K562 (cell line): ENCODE measurements at regions not wholly inside any gene's neighbourhood (a gene's known extent, or its start where the extent isn't known, plus 50 kb on each side); places are given as distances from the start of the nearest gene placed in this dataset.

Experiments used
- BMI1 ChIP-seq: fragments of 150-350 bp; IDR thresholded peaks from 2 replicates; pipeline ENCODE4 v1.6.1; 2014; ENCODE audit warnings: low read length
- CEBPG ChIP-seq, 3 experiments: fragments of 200-800 bp in 1 of 3; sonication (Bioruptor generic) in 1 of 3; sonication (generic) in 1 of 3; formaldehyde crosslinking in 1 of 3; IDR thresholded peaks in 2 of 3; conservative IDR thresholded peaks in 1 of 3; 2 replicates each; pipeline versions ENCODE4 v1.6.1 to v1.8.0; 2016 to 2022; ENCODE audit warnings: missing compliant biosample characterization in 2 of 3, missing genetic modification characterization in 2 of 3, mild to moderate bottlenecking in 1 of 3, missing genetic modification reagents in 1 of 3
- HLTF ChIP-seq: fragments of 450-650 bp; IDR thresholded peaks from 2 replicates; pipeline ENCODE4 v1.6.1; 2016
- KDM4B ChIP-seq, 2 experiments: fragments of 450-650 bp in 1 of 2; sonication (generic) in 1 of 2; IDR thresholded peaks; 2 replicates each; pipeline ENCODE4 v1.6.1; 2016 to 2017; ENCODE audit warnings: borderline replicate concordance in 2 of 2, antibody characterized with exemption in 1 of 2, low read depth in 1 of 2, mild to moderate bottlenecking in 1 of 2
- MAFK ChIP-seq: IDR thresholded peaks from 2 replicates; pipeline ENCODE4 v1.6.1; 2011; ENCODE audit warnings: low read length, improper control_type of control experiment
- MYBL2 ChIP-seq, 2 experiments: fragments of 450-650 bp in 1 of 2; sonication (generic) in 1 of 2; formaldehyde crosslinking in 1 of 2; IDR thresholded peaks; 2 replicates each; pipeline versions ENCODE4 v1.6.1 to v1.8.1; 2017 to 2022; ENCODE audit warnings: borderline replicate concordance in 1 of 2, inconsistent platforms in 1 of 2, low read depth in 1 of 2, mild to moderate bottlenecking in 1 of 2, missing genetic modification reagents in 1 of 2, moderate library complexity in 1 of 2
- TAF9B ChIP-seq: fragments of 450-650 bp; IDR thresholded peaks from 2 replicates; pipeline ENCODE4 v1.6.1; 2018; ENCODE audit warnings: mild to moderate bottlenecking; ENCODE audit not compliant: partially characterized antibody
- ZC3H11A ChIP-seq: IDR thresholded peaks from 2 replicates; pipeline ENCODE4 v1.6.1; 2012; ENCODE audit warnings: low read depth, low read length, improper control_type of control experiment
- ZNF24 ChIP-seq: fragments of 450-650 bp; IDR thresholded peaks from 2 replicates; pipeline ENCODE4 v1.6.1; 2016
- ZNF431 ChIP-seq: sonication (generic); formaldehyde crosslinking; IDR thresholded peaks from 2 replicates; pipeline ENCODE4 v1.8.0; 2022; ENCODE audit warnings: mild to moderate bottlenecking, missing genetic modification reagents
- TF ChIP-seq, protein P1 (sequence below): fragments of 150-350 bp; IDR thresholded peaks from 2 replicates; pipeline ENCODE4 v1.6.1; 2014; ENCODE audit warnings: low read depth, mild to moderate bottlenecking, low read length, borderline replicate concordance
- TF ChIP-seq, protein P2 (sequence below): fragments of 450-650 bp; IDR thresholded peaks from 2 replicates; pipeline ENCODE4 v1.7.1; 2018; ENCODE audit warnings: mild to moderate bottlenecking, low read depth; ENCODE audit not compliant: partially characterized antibody
- TF ChIP-seq, protein P3 (sequence below): fragments of 250-450 bp; sonication (Bioruptor Pico); IDR thresholded peaks from 2 replicates; pipeline ENCODE4 v1.8.0; 2021; ENCODE audit warnings: moderate library complexity, mild to moderate bottlenecking, inconsistent platforms

DNA sequence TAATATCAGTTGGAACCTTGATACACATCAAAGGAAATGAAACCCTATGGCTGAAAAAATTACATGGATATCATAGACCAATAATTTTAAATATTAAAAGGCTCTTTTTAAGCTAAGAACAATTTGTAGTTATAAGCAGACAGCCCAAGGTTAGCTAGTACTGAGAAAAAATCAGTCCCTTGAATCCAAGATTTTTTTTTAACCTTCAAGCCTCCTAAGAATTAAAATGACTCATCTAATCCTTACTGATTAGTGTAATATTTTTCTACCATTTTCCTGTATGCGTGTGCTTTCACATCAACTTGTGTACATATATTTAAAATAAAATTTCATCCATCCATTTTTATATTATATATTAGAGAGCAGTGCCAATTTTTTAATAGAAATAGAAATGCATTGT is 1004.9 kb upstream of the ZEB2 start (continued):
- TF ChIP-seq, protein P1, sequence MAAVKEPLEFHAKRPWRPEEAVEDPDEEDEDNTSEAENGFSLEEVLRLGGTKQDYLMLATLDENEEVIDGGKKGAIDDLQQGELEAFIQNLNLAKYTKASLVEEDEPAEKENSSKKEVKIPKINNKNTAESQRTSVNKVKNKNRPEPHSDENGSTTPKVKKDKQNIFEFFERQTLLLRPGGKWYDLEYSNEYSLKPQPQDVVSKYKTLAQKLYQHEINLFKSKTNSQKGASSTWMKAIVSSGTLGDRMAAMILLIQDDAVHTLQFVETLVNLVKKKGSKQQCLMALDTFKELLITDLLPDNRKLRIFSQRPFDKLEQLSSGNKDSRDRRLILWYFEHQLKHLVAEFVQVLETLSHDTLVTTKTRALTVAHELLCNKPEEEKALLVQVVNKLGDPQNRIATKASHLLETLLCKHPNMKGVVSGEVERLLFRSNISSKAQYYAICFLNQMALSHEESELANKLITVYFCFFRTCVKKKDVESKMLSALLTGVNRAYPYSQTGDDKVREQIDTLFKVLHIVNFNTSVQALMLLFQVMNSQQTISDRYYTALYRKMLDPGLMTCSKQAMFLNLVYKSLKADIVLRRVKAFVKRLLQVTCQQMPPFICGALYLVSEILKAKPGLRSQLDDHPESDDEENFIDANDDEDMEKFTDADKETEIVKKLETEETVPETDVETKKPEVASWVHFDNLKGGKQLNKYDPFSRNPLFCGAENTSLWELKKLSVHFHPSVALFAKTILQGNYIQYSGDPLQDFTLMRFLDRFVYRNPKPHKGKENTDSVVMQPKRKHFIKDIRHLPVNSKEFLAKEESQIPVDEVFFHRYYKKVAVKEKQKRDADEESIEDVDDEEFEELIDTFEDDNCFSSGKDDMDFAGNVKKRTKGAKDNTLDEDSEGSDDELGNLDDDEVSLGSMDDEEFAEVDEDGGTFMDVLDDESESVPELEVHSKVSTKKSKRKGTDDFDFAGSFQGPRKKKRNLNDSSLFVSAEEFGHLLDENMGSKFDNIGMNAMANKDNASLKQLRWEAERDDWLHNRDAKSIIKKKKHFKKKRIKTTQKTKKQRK, result no peak
- TF ChIP-seq KDM4B (IDR thresholded peaks at IDR 0.05; ENCODE audit: borderline replicate concordance in 2 of 2, low read depth in 1 of 2) (no peak), ZC3H11A (no peak), MYBL2 (IDR thresholded peaks at IDR 0.05; ENCODE audit: low read depth) (no peak), MYBL2 (CRISPR knock-in tag; IDR thresholded peaks at IDR 0.05; ENCODE audit: borderline replicate concordance) (no peak), ZNF24 (no peak), CEBPG (CRISPR knock-in tag; IDR thresholded peaks at IDR 0.05) (no peak), CEBPG (tag; conservative IDR thresholded peaks at IDR 0.05 in 1 of 2, IDR thresholded peaks at IDR 0.05 in 1 of 2) (no peak), TAF9B (no peak), HLTF (no peak), MAFK (no peak), BMI1 (no peak), ZNF431 (no peak)
- TF ChIP-seq, protein P2, sequence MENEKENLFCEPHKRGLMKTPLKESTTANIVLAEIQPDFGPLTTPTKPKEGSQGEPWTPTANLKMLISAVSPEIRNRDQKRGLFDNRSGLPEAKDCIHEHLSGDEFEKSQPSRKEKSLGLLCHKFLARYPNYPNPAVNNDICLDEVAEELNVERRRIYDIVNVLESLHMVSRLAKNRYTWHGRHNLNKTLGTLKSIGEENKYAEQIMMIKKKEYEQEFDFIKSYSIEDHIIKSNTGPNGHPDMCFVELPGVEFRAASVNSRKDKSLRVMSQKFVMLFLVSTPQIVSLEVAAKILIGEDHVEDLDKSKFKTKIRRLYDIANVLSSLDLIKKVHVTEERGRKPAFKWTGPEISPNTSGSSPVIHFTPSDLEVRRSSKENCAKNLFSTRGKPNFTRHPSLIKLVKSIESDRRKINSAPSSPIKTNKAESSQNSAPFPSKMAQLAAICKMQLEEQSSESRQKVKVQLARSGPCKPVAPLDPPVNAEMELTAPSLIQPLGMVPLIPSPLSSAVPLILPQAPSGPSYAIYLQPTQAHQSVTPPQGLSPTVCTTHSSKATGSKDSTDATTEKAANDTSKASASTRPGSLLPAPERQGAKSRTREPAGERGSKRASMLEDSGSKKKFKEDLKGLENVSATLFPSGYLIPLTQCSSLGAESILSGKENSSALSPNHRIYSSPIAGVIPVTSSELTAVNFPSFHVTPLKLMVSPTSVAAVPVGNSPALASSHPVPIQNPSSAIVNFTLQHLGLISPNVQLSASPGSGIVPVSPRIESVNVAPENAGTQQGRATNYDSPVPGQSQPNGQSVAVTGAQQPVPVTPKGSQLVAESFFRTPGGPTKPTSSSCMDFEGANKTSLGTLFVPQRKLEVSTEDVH, result no peak
- TF ChIP-seq, protein P3, sequence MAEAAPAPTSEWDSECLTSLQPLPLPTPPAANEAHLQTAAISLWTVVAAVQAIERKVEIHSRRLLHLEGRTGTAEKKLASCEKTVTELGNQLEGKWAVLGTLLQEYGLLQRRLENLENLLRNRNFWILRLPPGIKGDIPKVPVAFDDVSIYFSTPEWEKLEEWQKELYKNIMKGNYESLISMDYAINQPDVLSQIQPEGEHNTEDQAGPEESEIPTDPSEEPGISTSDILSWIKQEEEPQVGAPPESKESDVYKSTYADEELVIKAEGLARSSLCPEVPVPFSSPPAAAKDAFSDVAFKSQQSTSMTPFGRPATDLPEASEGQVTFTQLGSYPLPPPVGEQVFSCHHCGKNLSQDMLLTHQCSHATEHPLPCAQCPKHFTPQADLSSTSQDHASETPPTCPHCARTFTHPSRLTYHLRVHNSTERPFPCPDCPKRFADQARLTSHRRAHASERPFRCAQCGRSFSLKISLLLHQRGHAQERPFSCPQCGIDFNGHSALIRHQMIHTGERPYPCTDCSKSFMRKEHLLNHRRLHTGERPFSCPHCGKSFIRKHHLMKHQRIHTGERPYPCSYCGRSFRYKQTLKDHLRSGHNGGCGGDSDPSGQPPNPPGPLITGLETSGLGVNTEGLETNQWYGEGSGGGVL (CRISPR knock-in tag), result no peak
- TF ChIP-seq, all 486 proteins: peak for 0
